ENCODE measurements at regions not wholly inside any gene's neighbourhood (a gene's known extent, or its start where the extent isn't known, plus 50 kb on each side); places are given as distances from the start of the nearest gene placed in this dataset.

- TF ChIP-seq POLR2A (IDR thresholded peaks at IDR 0.05; ENCODE audit: borderline replicate concordance, extremely low read depth, insufficient read depth, insufficient read length), result no peak
- no peak for TF ChIP-seq CTCF (IDR thresholded peaks at IDR 0.05 in 2 of 3, conservative IDR thresholded peaks at IDR 0.05 in 1 of 3; ENCODE audit: borderline replicate concordance in 1 of 3, insufficient read depth in 1 of 3, low read depth in 2 of 3, low read length in 2 of 3)
- TF ChIP-seq RAD21 (IDR thresholded peaks at IDR 0.05; ENCODE audit: low read depth), result no peak
These were observed 108.9 kb downstream of the ENGASE start for GRCh38 chr17:79183293-79184158.
